Right lobe of liver (tissue), 6 donors: ENCODE measurements at regions not wholly inside any gene's neighbourhood (a gene's known extent, or its start where the extent isn't known, plus 50 kb on each side); places are given as distances from the start of the nearest gene placed in this dataset.
"Not testable (repeated sequence)": the region's sequence is repeated elsewhere in the genome, so short reads cannot be mapped to it uniquely, and the experiment has no call there.

Experiments used
- ATAC-seq, 4 donors: fragments of 200-7000 bp; cut with Tn5 transposase; one replicate each; pipeline ENCODE4 v1.9.1; 2020; ENCODE audit warnings: mild to moderate bottlenecking in 4 of 4, moderate library complexity in 4 of 4
- DNase-seq, 3 donors: peaks; one replicate each; pipeline ENCODE4 v3.0.0-alpha.2; 2020
- H3K27ac ChIP-seq, 3 donors: fragments of 200-600 bp; one replicate each; pipeline ENCODE4 v1.8.0; 2022
- H3K27me3 ChIP-seq, 2 donors: fragments of 200-600 bp; one replicate each; pipeline ENCODE4 v1.8.0; 2022
- H3K36me3 ChIP-seq, 4 donors: fragments of 200-600 bp; sonication (generic) in 1 of 4; one replicate each; pipeline versions ENCODE4 v1.5.1 to v1.8.0; 2017 to 2022; ENCODE audit warnings: control low read depth in 1 of 4
- H3K4me1 ChIP-seq, 4 donors: fragments of 200-600 bp; sonication (generic) in 1 of 4; one replicate each; pipeline versions ENCODE4 v1.5.1 to v1.8.0; 2017 to 2022; ENCODE audit warnings: control low read depth in 1 of 4
- H3K4me3 ChIP-seq, 3 donors: fragments of 200-600 bp; one replicate each; pipeline ENCODE4 v1.8.0; 2022
- H3K9me3 ChIP-seq, 4 donors: fragments of 200-600 bp; sonication (generic) in 1 of 4; one replicate each; pipeline versions ENCODE4 v1.5.1 to v1.8.0; 2017 to 2022; ENCODE audit warnings: control low read depth in 1 of 4
- POLR2A ChIP-seq: fragments of 450-650 bp; IDR thresholded peaks from one replicate; pipeline ENCODE4 v1.6.1; 2017; ENCODE audit warnings: antibody characterized with exemption, mild to moderate bottlenecking
- WGBS: methylation state at CpG from one replicate; pipeline ENCODE4 v1.1.6; 2018; ENCODE audit warnings: low coverage, low lambda C conversion rate; ENCODE audit not compliant: insufficient coverage; ENCODE audit errors: missing lambda C conversion rate; 5-methylcytosine and 5-hydroxymethylcytosine counted together
- intact Hi-C, 2 donors: fragments of 100-400 bp; cut with DNase I; formaldehyde crosslinking; loops; one replicate each; pipeline versions ENCODE4 v1.11.2 to v1.14.1; 2022
- TF ChIP-seq, protein P1 (sequence below), 4 donors: fragments of 200-600 bp in 3 of 4; fragments of 450-650 bp in 1 of 4; IDR thresholded peaks; one replicate each; pipeline versions ENCODE4 v1.5.1 to v1.8.0; 2016 to 2022; ENCODE audit warnings: antibody characterized with exemption in 4 of 4, mild to moderate bottlenecking in 2 of 4
- donor health status: DM: no; HTN: yes; CAD: no.
- donor health status: DM: no; HTN: no; CAD: no.
- donor health status: DM: no; HTN: no; CAD: no.
- donor health status: DM: no; HTN: yes; CAD: no.
- donor health status: DM: no; HTN: yes; CAD: no.

DNA sequence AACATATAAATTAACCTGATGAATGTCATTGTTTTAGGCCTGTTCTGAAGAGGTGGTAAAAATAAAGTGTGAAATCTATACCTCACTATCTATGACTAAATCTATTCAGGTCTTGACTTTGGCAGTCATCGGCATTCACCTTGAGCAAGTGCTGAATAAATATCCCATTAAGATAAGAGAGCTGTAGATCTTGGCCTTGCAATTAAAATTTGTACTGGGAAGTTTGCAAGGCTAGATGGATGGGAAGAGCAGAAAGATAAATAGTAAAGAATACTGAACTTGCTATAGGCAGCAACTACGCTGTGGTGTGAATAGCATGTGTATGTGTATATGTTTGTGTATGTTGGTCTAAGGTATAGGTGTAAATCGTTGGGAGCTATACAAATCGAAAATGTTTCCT is 325.9 kb upstream of the PRICKLE1 start:
- Histone ChIP-seq H3K4me1 (no peaks in the 10 kb centered on the region), H3K27me3 (no peaks in the 10 kb centered on the region), H3K36me3 (no peaks in the 10 kb centered on the region), H3K9me3 (no peaks in the 10 kb centered on the region), H3K27ac (no peak overlapping the region), H3K4me3 (no peak overlapping the region)
- intact Hi-C loops = no loop called here
- ATAC-seq (no peak), DNase-seq (no peak)
- TF ChIP-seq, protein P1, sequence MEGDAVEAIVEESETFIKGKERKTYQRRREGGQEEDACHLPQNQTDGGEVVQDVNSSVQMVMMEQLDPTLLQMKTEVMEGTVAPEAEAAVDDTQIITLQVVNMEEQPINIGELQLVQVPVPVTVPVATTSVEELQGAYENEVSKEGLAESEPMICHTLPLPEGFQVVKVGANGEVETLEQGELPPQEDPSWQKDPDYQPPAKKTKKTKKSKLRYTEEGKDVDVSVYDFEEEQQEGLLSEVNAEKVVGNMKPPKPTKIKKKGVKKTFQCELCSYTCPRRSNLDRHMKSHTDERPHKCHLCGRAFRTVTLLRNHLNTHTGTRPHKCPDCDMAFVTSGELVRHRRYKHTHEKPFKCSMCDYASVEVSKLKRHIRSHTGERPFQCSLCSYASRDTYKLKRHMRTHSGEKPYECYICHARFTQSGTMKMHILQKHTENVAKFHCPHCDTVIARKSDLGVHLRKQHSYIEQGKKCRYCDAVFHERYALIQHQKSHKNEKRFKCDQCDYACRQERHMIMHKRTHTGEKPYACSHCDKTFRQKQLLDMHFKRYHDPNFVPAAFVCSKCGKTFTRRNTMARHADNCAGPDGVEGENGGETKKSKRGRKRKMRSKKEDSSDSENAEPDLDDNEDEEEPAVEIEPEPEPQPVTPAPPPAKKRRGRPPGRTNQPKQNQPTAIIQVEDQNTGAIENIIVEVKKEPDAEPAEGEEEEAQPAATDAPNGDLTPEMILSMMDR (IDR thresholded peaks at IDR 0.05) = no peak
- no peak for TF ChIP-seq POLR2A
- WGBS = 48% methylated on average over 4 of the region's 4 CpGs

DNA sequence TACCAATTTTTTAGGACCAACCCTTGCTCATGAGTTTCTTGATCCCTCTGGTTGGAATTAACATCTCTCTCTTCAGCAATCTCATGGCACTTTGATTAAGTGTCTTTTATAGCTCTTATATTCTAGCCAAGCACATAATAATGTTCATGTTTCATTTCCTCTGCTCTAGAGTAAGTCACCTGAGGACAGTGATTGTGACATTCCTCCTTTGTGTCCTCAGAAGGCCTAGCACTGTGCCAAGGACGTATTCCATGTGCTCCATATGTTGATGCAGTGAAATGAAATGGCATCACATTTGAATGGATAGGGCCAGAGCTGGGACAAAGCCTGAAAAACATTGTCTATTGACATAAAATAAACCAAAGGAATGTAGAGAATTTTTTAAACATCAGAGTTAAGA is 322.8 kb upstream of the PRICKLE1 start:
- no peak for TF ChIP-seq POLR2A
- TF ChIP-seq, protein P1 (IDR thresholded peaks at IDR 0.05) = no peak
- Histone ChIP-seq H3K27ac (no peak overlapping the region), H3K9me3 (no peaks in the 10 kb centered on the region), H3K27me3 (no peaks in the 10 kb centered on the region), H3K36me3 (no peaks in the 10 kb centered on the region), H3K4me1 (no peaks in the 10 kb centered on the region), H3K4me3 (no peak overlapping the region)
- DNase-seq = no peak
- no peak for ATAC-seq
- intact Hi-C loops = no loop called here
- 25% methylated on average over 1 of the region's 1 CpG for WGBS

DNA sequence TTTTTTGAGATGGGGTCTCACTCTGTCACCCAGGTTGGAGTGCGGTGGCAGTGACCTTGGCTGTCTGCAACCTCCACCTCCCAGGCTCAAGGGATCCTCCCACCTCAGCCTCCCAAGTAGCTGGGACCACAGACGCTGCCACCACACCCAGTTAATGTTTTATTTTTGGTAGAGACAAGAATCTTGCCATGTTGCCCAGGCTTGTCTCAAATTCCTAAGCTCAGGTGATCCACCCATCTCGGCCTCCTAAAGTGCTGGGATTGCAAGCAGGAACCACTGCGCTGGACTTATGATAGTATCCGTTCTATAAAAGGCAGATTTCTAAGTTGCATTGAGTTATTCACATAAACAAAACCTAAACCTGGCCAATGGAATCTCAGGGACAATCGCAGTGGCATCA is 321.1 kb upstream of the PRICKLE1 start:
- WGBS = 50% methylated on average over 6 of the region's 6 CpGs
- no peaks in the 10 kb centered on the region for H3K36me3 ChIP-seq
- no peak for ATAC-seq

DNA sequence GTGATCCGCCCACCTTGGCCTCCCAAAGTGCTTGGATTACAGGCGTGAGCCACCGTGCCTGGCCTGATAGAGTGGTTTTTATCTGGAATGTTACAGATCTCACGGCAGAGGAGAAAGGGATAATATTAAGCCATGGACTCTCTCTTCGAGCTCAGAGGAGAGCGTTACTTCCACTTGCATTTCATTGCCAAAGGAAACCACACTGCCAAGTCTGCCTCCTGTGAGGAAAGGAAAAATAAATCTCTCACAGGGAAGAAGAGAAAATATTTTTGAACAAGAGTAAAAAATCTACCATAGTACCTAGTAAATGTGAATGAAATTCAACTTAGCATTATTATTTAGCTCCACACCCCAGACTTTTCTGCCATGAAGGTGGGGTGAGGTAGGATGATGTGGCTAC is 319.2 kb upstream of the PRICKLE1 start:
- Histone ChIP-seq H3K27me3 (no peaks in the 10 kb centered on the region), H3K4me1 (no peaks in the 10 kb centered on the region), H3K4me3 (no peak overlapping the region), H3K9me3 (no peaks in the 10 kb centered on the region), H3K27ac (no peak overlapping the region), H3K36me3 (no peaks in the 10 kb centered on the region)
- TF ChIP-seq, protein P1 (IDR thresholded peaks at IDR 0.05) = no peak
- no peak for TF ChIP-seq POLR2A
- DNase-seq (no peak), ATAC-seq (no peak)
- WGBS = 46% methylated on average over 6 of the region's 6 CpGs
- intact Hi-C loops = no loop called here

More for the DNA sequence above, 321.1 kb upstream of the PRICKLE1 start:
- Histone ChIP-seq H3K27me3 (no peaks in the 10 kb centered on the region), H3K4me1 (no peaks in the 10 kb centered on the region), H3K27ac (no peak overlapping the region), H3K9me3 (no peaks in the 10 kb centered on the region), H3K4me3 (no peak overlapping the region)
- no peak for DNase-seq
- intact Hi-C loops = no loop called here
- TF ChIP-seq, protein P1 (IDR thresholded peaks at IDR 0.05) = no peak
- TF ChIP-seq POLR2A = no peak

DNA sequence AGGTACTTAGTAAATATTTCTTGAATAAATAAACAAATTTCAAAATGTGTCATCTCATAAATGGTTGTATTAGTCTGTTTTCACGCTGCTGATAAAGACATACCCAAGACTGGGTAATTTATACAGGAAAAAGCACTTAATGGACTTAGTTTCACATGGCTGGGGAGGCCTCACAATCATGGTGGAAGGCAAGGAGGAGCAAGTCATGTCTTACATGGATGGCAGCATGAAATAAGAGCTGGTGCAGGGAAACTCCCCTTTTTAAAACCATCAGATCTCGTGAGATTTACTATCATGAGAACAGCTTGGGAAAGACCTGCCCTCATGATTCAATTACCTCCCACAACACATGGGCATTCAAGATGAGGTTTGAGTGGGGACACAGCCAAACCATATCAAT is 317.3 kb upstream of the PRICKLE1 start:
- H3K36me3 ChIP-seq, H3K9me3 ChIP-seq, intact Hi-C loops, H3K27ac ChIP-seq, DNase-seq, H3K27me3 ChIP-seq, H3K4me1 ChIP-seq, ATAC-seq, H3K4me3 ChIP-seq: not testable (repeated sequence)
- WGBS = 50% methylated on average over 1 of the region's 2 CpGs
